ENCODE measurements at regions not wholly inside any gene's neighbourhood (a gene's known extent, or its start where the extent isn't known, plus 50 kb on each side); places are given as distances from the start of the nearest gene placed in this dataset.
A peak's percentile ranks its signal among the peaks of the same experiment; 100 is the strongest.

DNA sequence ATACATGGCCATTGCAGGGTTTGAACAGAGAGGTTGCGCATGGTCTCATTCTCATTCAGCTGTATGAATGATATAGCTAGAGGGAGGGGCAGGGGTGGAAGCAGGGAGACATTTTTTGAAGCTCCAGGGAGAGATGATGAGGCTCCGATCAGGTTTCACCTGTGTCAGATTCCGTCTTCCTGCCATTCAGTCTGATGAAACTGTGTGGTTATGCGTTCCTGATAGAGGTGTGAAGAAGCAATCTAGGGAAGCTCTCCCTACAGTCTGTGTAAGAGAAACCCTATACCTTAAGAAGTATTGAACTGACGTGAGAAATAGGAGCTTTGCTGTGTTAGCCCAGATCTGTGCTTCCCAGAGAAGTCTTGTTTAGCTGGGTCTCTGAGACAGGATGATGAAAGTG lies 171.9 kb upstream of the NDN start:
- Histone ChIP-seq H3K27me3 (ENCODE audit: insufficient read depth, low read depth, low read length) (no peaks in the 10 kb centered on the region), H3K36me3 (ENCODE audit: insufficient read depth, low read length) (no peaks in the 10 kb centered on the region), H4K20me1 (ENCODE audit: insufficient read depth) (no peaks in the 10 kb centered on the region), H3K79me2 (replicated peaks; ENCODE audit: insufficient read depth, low read length) (no peaks in the 10 kb centered on the region), H3K9ac (ENCODE audit: low read length) (peak overlapping the region; percentile 1), H2AFZ (ENCODE audit: low read depth, low read length) (no peak overlapping the region), H3K27ac (ENCODE audit: low read length) (peak overlapping the region; percentile 26), H3K9me2 (ENCODE audit: insufficient read depth, low read length) (no peaks in the 10 kb centered on the region), H3F3A (ENCODE audit: insufficient read depth, low read length, poor library complexity, severe bottlenecking) (no peaks in the 10 kb centered on the region), H3K4me3 (ENCODE audit: low read length) (no peak overlapping the region), H3K4me2 (ENCODE audit: low read length) (no peak overlapping the region), H3K9me3 (ENCODE audit: low read length) (no peaks in the 10 kb centered on the region)
- TF ChIP-seq TAF1 (IDR thresholded peaks at IDR 0.05; ENCODE audit: low read depth), result no peak
- TF ChIP-seq EP300 (conservative IDR thresholded peaks at IDR 0.05; ENCODE audit: poor library complexity, severe bottlenecking), result no peak
- TF ChIP-seq SMC3 (conservative IDR thresholded peaks at IDR 0.05; ENCODE audit: poor library complexity), result no peak
- TF ChIP-seq EZH2 (IDR thresholded peaks at IDR 0.05; ENCODE audit: borderline replicate concordance, insufficient read depth, low read length, poor library complexity, severe bottlenecking), result no peak
- no peak for TF ChIP-seq RAD21 (conservative IDR thresholded peaks at IDR 0.05)
- TF ChIP-seq, protein P1, sequence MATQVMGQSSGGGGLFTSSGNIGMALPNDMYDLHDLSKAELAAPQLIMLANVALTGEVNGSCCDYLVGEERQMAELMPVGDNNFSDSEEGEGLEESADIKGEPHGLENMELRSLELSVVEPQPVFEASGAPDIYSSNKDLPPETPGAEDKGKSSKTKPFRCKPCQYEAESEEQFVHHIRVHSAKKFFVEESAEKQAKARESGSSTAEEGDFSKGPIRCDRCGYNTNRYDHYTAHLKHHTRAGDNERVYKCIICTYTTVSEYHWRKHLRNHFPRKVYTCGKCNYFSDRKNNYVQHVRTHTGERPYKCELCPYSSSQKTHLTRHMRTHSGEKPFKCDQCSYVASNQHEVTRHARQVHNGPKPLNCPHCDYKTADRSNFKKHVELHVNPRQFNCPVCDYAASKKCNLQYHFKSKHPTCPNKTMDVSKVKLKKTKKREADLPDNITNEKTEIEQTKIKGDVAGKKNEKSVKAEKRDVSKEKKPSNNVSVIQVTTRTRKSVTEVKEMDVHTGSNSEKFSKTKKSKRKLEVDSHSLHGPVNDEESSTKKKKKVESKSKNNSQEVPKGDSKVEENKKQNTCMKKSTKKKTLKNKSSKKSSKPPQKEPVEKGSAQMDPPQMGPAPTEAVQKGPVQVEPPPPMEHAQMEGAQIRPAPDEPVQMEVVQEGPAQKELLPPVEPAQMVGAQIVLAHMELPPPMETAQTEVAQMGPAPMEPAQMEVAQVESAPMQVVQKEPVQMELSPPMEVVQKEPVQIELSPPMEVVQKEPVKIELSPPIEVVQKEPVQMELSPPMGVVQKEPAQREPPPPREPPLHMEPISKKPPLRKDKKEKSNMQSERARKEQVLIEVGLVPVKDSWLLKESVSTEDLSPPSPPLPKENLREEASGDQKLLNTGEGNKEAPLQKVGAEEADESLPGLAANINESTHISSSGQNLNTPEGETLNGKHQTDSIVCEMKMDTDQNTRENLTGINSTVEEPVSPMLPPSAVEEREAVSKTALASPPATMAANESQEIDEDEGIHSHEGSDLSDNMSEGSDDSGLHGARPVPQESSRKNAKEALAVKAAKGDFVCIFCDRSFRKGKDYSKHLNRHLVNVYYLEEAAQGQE (IDR thresholded peaks at IDR 0.05; ENCODE audit: borderline replicate concordance), result no peak
- TF ChIP-seq MXI1 (conservative IDR thresholded peaks at IDR 0.05; ENCODE audit: poor library complexity, severe bottlenecking), result no peak
- TF ChIP-seq, protein P2, sequence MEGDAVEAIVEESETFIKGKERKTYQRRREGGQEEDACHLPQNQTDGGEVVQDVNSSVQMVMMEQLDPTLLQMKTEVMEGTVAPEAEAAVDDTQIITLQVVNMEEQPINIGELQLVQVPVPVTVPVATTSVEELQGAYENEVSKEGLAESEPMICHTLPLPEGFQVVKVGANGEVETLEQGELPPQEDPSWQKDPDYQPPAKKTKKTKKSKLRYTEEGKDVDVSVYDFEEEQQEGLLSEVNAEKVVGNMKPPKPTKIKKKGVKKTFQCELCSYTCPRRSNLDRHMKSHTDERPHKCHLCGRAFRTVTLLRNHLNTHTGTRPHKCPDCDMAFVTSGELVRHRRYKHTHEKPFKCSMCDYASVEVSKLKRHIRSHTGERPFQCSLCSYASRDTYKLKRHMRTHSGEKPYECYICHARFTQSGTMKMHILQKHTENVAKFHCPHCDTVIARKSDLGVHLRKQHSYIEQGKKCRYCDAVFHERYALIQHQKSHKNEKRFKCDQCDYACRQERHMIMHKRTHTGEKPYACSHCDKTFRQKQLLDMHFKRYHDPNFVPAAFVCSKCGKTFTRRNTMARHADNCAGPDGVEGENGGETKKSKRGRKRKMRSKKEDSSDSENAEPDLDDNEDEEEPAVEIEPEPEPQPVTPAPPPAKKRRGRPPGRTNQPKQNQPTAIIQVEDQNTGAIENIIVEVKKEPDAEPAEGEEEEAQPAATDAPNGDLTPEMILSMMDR (IDR thresholded peaks at IDR 0.05; ENCODE audit: poor library complexity, severe bottlenecking), result no peak

DNA sequence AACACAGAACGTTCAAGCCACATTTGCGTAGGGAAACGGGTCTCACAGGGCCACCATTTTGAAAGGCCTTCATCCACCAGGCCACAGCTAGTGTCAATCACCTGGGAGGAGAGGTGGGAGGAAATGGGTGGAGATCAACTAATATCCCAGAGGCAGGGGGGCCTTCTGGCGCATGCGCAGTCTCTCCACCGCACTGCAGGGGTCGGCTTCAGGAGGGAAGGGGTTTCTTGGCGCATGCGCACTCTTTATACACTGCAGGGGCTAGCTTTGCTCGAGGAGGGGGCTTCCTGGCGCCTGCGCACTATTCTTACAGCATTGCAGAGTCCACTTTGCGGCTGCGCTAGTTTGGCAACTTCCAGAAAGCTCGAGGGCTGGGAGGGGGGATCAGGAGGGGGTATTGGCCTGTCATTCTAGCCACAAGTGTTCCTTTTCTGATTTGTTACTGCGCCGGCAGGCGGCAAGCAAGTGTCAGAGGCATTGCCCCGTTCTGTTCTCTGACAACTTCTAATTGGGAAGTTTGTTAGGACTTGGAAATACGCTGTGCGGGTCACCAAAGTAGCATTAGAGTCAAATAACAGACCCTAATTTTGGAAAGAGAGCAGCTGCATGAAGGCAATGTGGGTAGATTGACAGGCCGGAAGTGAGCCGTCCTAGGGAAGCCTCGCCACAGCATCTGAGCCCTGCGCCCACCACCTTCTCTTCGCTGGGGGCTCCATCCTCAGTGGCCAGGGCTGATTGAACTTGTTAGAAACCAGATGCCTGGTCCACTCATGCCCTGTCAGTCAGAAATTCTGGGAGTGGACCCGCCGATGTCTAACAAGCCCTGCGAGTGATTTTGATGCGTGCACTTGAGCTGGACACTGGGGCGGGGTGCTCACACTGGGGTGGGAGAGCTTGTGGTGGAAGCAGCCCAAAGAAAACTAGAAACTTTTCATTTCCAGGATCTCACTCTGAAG lies 173.5 kb upstream of the NDN start:
- H3K9me3 ChIP-seq (ENCODE audit: low read length), result no peaks in the 10 kb centered on the region
- H3K4me3 ChIP-seq (ENCODE audit: low read length), result no peak overlapping the region
- no peaks in the 10 kb centered on the region for H3K79me2 ChIP-seq (replicated peaks; ENCODE audit: insufficient read depth, low read length)
- H3K9me2 ChIP-seq (ENCODE audit: insufficient read depth, low read length), result no peaks in the 10 kb centered on the region
- H3K4me2 ChIP-seq (ENCODE audit: low read length), result no peak overlapping the region
- no peak overlapping the region for H3K9ac ChIP-seq (ENCODE audit: low read length)
- no peaks in the 10 kb centered on the region for H4K20me1 ChIP-seq (ENCODE audit: insufficient read depth)
- H3K36me3 ChIP-seq (ENCODE audit: insufficient read depth, low read length), result no peaks in the 10 kb centered on the region
- no peak overlapping the region for H3K27ac ChIP-seq (ENCODE audit: low read length)
- no peaks in the 10 kb centered on the region for H3F3A ChIP-seq (ENCODE audit: insufficient read depth, low read length, poor library complexity, severe bottlenecking)
- no peaks in the 10 kb centered on the region for H3K27me3 ChIP-seq (ENCODE audit: insufficient read depth, low read depth, low read length)
- H2AFZ ChIP-seq (ENCODE audit: low read depth, low read length), result no peak overlapping the region
- no peak for TF ChIP-seq EZH2 (IDR thresholded peaks at IDR 0.05; ENCODE audit: borderline replicate concordance, insufficient read depth, low read length, poor library complexity, severe bottlenecking)
- TF ChIP-seq SMC3 (conservative IDR thresholded peaks at IDR 0.05; ENCODE audit: poor library complexity), result no peak
- TF ChIP-seq, protein P1 (IDR thresholded peaks at IDR 0.05; ENCODE audit: borderline replicate concordance), result no peak
- TF ChIP-seq EP300 (conservative IDR thresholded peaks at IDR 0.05; ENCODE audit: poor library complexity, severe bottlenecking), result no peak
- no peak for TF ChIP-seq POLR2AphosphoS5 (IDR thresholded peaks at IDR 0.05)
- TF ChIP-seq TAF1 (IDR thresholded peaks at IDR 0.05; ENCODE audit: low read depth), result no peak
- TF ChIP-seq RAD21 (conservative IDR thresholded peaks at IDR 0.05), result no peak
- no peak for TF ChIP-seq MXI1 (conservative IDR thresholded peaks at IDR 0.05; ENCODE audit: poor library complexity, severe bottlenecking)
- TF ChIP-seq, protein P2 (IDR thresholded peaks at IDR 0.05; ENCODE audit: poor library complexity, severe bottlenecking), result no peak

Data from neural cell (in vitro differentiated cells).